DMS79 (cell line): ENCODE measurements at regions not wholly inside any gene's neighbourhood (a gene's known extent, or its start where the extent isn't known, plus 50 kb on each side); places are given as distances from the start of the nearest gene placed in this dataset.

ENCODE experiments used
- DNase-seq: peaks from one replicate; lab custom pipeline; 2025; lab: John Stamatoyannopoulos, UW

DNA sequence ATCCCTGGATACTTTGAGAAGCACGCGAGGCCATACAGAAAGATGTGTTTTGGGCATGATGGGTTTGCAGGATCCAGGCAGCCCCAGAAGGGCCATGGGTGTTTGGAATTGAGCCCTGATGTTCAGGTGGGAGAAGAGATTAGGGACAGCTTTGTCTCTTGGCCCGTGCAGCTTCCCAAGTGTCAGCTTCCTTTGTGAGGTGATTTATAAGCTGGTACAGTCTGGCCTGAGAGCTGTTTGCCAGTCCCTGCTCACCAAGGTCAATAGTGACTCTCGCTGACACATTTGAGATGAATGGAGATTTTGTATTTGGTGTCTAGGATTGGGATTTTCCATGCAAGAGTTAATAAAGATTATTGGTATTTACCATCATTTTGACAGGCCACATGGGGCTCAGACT, 165.9 kb downstream of the ICE1 start:
- DNase-seq = no peak

DNA sequence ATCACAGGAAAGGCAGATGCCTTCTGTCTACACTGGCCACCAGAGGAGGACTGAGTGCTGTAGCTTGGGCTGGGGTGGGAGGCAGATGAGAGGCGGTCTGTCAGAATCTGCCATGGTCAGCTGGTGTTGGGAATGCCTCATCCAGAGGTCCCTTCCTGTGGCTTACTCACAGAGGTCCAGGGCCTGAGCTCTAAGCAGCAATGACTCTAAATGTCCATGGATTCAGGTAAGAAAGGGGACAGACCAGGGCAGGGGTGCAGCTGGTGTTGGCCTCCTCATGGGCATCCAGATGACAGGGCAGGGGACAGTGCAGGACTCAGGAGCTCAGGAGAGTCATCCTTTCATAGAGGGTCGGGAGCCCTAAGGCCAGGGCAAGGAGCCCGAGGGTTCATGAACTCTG, 165.0 kb downstream of the ICE1 start:
- no peak for DNase-seq

DNA sequence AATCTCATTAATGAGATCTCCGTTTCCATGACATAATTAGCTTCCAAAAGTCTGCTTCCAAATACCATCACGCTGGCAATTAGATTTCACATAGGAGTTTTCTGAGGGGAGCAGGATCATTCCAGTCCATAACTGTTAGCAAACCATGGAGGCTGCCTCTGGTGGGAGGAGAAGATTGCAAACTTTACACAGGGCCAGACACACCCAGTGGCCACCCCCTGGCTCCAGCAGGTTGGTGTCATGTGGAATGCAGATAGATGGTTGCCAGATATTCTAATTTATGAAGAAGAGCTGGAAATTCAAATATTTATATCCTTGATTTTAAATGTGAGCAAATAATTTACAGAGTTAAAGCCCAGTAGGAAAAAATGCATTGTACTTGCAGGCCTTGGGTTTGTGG, 164.2 kb downstream of the ICE1 start:
- DNase-seq = no peak

DNA sequence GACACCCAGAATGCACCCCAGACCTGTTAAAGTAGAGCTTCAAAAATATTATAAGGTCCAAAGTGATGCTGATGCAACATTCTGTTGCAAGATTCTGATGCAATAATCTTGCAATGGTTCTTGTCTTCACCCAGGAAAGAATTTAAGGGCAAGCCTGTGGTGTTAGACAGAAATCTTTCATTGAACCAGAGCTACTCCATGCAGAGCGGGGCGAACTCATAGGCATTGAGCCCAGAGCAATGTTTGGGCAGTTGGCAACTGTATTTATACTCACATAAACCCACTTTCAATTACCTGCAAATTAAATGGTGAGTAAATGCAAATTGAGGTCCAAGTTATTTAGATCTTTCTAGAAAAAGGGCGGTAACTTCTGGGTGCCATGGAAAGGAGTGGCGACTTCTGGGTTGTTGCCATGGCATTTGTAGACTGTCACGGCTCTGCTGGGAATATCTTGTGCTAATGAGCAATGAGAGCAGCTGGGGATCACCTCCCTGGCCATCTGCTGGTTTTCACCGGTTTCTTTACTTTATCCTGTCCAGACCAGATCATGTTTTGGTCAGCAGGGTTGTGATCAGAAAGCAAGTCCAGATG, 163.4 kb downstream of the ICE1 start:
- DNase-seq = no peak

DNA sequence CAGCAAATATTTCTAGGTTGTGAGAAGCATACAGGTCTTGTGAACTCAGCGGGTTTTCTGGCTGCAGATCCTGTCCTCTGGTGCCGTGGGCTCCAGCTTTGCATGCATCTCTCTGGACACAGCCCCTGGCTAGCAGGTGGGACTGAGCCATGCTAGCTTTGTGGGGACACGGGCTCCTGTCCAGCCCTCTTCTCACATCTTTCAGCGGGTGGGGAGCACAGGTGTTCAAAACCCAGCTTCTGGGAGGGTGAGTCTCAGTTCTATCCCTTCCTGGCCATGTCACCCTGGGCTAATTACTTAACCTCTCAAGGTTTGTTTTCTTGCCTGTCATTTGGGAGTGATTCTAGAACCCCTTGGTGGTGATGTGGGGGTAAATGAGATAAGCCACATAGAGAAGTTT, 162.3 kb downstream of the ICE1 start:
- DNase-seq = no peak

DNA sequence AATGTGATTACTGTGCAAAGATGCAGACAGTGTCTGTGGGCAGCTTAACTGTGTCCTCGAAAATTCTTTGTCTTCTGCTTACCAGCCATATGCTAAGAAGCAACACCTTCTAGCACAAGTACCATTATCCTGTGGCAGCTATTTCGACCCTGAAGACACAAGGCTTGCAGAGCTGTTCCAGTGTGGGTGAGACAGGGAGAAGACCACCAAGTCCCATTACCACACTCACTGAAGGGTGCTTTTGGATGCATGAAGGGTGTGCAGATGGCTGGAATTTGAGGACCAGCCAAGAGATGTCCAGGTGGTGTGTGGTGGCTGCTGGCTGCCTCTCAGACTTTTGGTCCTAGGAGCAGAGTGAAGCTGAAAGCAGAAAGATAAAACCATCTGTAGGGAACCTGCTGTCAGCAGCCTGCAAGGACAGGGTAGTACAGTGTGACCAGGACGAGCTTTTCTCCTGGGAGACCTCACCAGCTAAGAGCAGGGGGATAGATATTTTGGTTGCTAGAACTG, 161.8 kb downstream of the ICE1 start:
- no peak for DNase-seq

DNA sequence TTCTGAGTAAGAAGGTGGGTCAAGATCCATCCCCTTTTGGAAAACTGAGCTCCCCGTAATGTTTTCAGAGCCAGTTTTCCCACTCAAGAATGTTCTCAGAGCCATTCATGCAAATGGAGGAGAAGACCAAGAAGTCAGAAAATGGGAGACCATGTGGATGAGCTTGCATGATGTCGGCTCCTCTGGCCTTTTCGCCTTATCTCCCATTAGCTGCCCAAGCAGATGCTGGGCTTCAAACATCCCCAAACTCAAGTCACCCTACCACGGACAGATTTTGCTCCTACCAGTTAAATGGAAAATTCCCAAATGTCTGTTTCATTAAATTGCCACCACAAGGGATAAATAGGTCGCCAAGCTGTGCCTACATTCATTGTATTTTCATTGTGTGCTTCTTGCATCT, 161.4 kb downstream of the ICE1 start:
- DNase-seq = no peak

DNA sequence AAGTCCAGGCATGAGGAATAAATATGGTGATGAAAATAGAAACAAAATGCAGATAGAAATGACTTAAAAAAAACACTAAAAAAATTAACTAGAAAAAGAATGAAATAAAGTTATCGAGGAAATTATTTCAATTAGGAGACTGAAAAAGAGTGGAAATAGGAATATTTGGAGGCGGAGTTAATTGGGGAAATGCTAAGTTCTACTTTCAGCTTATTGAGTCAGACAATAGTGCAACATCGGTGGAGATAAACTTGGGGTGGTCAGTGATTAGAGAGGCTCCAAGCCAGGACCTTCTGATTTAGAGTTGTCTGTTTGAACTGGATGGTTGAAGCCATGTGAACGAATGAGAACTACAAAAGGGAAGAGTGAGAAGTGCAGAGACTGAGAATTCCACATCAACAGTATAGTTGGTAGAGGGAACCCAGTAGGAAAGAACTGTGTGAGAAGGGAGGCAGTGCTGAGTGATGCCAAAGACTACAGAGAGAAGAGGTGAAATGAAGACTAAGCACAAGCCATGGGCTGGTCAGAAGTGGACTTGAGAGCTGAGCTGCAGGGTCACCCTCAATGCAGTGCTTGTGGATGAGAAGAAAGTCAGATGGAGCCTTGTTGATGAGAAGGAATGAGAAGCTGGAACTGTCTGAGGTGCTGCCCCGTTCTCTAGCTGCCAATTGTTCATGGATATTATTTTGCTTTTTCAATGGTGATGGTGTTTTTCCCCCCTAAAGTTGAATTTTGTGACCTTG, 160.7 kb downstream of the ICE1 start:
- no peak for DNase-seq

DNA sequence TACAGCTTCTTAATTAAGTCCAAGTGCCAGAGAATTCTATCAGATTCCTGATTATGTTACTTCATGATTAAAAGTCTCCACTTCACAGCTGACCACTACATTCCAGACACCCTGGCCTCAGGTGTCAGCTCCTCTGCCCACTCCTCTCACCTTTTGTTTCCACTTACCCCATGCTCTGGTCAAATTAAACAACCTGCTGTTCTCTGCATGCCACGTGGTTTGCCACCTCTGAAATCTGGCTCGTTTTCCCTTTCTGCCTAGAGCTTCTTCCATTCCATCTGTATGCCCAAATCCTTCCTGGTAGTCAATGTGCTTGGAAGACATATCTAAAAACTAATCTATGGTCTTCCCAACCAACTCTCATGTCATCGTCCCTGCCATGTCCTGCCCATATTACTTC, 158.6 kb downstream of the ICE1 start:
- no peak for DNase-seq

DNA sequence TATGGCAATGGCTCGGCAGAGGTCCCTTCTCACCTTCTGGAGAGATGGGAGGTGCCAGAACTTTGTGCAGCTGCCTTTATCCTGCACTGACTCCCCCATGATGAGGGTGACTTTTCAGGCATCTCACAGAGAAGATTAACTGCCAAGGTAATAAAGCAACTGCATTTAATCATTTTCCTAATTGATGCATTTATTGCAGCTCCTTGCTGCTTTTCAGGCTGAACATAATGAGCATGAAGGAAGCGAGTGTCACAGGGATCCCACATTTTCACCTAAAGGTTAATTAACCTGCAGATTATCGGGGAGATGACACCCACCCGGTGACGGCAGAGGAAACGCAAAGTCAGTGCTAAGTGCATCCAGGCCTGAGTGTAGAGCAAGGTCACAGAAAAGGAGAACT, 154.3 kb downstream of the ICE1 start:
- no peak for DNase-seq

DNA sequence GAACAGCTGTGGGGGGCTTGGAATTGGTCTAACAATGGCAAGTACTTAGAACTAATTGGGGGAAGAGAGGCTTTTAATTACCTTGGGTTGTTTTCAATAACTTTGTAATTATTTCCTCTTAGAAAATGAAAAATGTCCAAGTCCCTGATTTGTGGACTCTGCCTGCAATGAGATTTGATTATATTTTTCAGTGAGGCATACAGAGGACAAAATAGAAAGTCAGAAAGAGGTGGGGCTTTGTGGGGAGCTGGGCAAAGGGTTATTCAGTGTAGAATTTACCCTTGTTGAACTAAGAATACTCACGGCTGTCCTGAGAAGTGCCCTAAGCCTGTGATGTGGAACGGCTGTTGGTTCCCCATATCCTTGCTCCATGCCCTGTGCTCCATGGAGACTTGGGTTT, 153.0 kb downstream of the ICE1 start:
- DNase-seq = no peak

DNA sequence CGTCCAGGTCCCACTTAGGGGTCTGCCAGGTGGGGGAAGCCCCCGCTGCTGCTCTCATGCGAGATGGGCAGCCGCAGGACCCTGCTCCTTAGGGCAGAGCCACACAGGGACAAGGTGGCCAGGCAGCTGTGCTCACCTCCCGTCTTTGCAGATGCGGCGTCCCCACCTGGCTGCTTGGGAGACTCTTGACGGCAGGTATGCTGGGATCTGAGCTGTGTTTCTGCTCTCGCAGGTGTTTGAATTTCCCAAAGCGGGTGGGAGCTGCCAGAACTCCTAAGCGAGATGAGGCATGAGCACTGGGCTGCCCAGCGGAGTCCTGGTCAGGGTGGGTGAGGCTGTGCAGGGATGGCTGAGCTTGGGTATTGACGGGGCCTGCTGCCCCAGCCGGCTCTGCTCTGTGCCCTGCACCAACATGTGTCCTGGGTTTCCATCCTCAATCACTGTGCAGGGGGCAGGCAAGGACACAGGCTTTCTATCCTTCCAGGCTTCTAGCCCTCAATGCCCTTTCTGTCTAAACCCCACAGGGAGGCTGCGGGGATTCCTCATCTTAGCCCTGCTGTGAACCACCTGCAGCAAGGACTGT, 151.4 kb downstream of the ICE1 start:
- DNase-seq = no peak

DNA sequence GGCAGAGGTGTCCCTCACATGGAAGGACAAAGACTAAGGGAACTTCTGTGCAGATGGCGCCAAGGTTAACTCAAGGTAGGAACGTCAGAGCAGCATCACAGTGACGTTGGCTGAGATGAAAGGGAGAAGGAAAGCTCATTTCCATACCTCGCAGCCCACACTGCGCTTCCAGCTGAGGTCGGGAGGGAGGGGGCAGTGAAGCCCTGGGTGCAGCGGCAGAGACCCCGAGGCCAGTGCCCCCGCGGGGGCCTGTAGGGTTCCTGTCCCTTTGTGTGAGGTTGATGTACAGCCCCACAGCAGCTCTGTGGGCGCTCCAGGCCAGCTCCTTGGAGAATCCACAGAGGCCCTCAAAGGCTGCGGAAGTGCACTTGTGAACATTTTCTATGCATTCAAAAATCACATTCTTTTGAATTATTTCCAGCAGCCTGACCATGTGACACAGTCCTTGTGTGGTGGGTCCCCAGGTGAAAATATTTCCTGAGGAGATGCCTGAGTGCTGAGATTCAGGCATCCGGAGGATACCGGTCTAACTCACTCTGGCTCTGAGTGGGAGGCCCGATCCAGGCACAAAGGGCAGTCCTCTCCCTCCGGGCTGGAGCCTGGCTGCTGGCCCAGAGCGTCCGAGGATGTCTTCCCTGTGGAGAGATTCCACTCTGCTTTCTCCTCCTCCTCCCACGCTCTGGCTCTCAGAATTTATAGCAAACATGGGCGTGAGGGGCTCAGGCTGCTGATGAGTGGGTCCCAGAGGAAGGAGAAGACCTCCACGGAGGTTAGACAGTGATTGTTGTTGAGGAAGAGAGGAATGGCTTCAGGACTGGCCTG, 150.7 kb downstream of the ICE1 start:
- DNase-seq = no peak

DNA sequence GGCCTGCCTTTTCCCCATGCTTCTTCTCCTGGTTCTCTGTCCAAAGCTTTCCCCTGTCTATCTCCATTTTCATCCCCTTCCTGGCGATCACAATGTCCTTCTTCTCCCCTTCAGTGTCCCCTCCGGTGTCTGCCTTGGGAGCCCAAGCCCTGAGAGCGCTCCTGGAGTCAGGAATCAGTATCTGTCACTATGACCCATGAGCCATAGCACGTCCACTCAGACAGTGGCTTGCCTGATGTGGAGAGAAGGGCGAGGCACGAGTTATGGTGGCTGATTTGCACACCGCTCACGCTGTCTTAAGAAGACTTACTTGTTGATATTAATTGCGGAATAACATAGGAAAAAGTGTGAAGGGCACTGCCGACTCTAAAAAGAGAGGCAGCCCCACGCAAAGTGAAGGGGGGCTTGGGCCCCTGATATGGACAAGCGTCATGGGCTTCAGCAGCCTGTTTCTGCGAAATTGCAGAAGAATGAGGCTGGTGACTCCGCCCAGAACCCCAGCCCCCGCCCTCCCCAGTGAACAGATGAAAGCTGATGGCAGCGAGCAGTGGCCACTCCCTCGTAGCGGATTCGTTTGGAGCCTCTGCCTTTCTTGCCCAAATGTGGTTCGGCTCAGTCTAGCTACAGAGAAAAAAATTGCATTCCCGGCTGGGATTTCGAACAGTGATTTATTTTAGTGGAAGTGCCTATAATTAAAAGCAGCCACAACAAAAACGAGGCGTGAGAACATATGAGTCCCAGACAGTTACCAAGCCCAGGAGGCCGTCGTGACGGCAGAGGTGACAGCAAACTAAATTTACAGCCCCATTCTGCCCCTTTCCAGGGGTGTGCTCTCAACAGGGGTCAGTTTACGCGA, 149.8 kb downstream of the ICE1 start:
- no peak for DNase-seq

DNA sequence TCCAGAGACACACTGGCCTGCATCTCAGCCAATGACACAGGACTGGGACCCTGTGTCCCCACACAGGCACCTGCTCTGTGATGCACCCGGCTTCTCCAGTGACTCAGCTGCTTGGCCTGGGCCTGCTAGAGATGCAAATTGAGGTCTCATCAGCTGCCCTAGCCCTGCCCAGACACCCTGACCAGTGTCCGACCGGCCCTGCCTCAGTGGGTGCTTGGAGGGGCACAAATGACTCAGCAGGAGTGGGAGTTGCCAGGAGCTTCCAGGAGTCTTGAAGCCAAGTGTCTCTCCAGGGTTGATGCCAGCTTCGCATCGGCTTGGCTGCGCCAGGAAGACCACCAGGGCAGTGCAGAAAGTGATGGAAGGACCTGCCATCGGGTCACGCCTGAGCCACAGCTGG, 148.2 kb downstream of the ICE1 start:
- no peak for DNase-seq

DNA sequence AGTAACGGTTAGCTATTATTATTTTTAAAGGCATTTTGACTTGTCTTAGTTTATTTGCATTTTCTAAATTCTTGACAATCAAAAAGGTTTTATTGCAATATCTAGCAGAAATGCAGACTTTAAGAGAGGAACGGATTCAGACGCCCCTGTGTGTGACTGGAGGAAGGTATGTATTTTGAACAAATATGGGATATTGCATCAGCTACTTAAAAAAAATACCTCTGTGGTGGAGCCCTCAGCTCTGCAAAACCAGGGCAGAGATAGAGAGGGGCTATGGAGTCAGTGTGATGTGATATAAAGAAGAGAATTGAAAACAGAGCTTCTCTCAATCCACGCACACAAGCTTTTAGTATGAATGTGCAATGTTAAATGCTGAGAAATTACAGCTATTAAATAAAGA, 142.4 kb downstream of the ICE1 start:
- DNase-seq = no peak

DNA sequence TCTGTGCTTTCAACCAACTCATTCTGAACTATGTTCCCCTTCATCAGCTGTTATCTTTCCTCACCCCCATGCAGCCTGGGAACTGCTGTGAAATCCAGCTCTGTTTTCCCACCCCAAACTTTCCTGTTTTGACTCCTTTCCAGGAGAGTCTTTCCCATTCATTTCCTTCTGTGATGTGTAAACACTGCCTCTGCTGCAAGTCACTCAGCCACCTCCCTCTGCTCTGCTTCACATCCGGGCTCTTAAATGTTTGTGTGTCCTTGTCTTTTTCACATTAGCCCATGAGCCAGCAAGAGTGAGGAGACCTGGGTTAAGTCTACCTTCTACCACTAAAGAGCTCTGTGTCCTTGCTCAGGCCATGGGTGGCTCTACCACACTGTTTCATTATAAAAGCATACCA, 137.5 kb downstream of the ICE1 start:
- DNase-seq = no peak

DNA sequence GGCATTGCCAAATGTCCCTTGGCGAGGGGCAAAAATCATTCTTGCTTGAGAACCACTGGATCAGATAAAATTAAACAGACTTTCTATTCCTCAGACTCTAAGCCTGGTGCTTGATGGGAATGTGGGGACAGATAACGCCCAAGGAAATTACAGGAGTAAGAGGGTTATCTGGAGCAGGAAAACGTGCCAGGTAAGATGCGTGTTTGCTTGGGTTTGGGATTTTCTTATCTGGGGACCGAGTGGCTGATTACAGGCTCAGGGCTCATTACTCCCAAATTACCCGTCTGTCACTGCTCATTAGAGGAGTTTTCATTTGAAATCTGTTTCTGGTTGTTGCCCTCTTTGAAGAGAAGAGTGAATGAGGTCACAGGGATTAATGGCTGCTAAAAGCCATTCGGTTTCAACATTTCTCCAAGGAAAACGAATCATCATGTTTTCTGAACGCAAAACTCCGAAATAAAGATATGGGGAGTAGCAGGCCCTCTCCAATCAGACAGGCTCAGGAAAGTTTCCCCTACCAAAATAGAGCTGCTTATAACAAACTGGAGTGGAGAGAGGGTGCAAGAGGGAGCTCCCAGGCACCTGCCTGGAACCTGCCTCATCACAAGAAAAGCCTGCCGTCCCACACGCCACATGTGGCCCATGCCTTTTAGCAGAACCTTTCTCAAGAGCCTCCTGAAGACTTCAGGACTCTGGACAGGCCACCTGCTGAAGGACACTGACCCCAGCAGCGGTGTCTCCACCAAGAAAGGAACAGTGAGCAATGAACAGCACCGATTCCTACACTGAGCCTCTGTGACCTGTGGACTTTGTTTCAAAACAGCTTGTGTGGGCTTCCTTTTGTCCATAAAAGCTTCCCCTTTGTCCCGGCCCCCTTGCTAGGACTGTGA, 136.4 kb downstream of the ICE1 start:
- DNase-seq = no peak

DNA sequence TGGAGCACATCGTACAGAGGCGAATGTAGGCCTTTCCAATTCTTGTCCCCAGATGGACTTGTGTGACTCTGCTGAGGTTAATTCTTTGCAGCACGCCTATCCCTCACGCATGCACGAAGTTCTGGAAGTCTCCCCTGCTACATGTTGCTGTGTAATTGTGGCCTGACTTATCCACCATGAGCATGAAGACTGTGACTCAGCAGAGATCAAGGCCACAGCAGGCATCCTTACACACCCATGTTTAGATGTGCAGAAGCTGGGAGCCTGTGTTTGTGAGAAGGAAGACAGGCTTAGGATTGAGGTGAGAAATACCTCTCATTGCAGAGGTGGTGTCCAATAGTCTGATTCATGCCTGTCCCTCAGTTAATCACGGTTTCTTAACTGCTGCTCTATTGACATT, 135.6 kb downstream of the ICE1 start:
- DNase-seq = no peak

DNA sequence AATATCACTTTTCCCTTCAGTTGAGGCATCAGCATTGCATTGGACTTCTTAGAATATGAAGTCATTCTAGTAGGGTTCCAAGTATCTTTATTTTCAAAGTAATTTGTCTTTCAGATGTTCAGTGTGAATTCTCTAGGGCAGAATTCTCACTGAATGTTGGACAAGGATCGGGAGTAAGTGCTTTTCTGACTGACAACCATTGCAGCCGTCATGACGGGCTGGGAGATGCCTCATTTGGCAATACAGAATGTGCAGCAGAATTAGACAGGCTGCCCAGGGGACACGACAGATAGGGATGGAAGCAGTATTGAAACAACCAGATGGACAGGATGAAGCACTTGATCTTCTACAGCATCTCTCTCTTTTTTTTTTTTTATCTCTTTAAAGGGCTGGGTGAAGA, 129.0 kb downstream of the ICE1 start:
- DNase-seq = no peak

DNA sequence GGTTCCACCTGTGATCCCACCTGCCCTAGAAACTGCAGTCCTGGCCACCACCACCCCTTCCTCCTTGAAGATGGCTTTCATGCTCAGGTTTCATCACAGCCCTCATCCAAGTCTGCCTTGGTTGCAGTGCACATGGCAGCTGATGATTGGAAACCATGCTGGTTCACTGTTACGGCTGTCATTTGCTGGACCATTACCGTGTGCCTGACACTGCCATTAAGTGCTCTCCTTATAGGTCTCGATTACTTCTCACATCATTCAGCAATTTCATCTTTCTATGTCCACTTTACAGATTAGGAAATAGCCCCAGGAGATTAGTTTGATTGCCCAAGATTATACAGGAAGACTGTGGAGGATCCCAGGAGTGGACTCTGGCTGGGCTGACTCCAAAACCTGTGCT, 123.9 kb downstream of the ICE1 start:
- DNase-seq = no peak
